MM.1S (cell line): ENCODE measurements at regions not wholly inside any gene's neighbourhood (a gene's known extent, or its start where the extent isn't known, plus 50 kb on each side); places are given as distances from the start of the nearest gene placed in this dataset.

Experiments used
- EZH2 ChIP-seq: fragments of 300-600 bp; sonication (generic); optimal IDR thresholded peaks from 2 replicates; pipeline ENCODE3; 2017; ENCODE audit warnings: low read depth, mild to moderate bottlenecking, antibody characterized with exemption, low read length, mixed read lengths
- EZH2phosphoT487 ChIP-seq: fragments of 300-600 bp; sonication (generic); IDR thresholded peaks from 2 replicates; pipeline ENCODE4 v1.6.1; 2018; ENCODE audit warnings: antibody characterized with exemption, low read length
- TF ChIP-seq, protein P1 (sequence below): fragments of 300-600 bp; sonication (generic); IDR thresholded peaks from 2 replicates; pipeline ENCODE4 v1.5.1; 2016; ENCODE audit warnings: antibody characterized with exemption, low read length, mixed read lengths

DNA sequence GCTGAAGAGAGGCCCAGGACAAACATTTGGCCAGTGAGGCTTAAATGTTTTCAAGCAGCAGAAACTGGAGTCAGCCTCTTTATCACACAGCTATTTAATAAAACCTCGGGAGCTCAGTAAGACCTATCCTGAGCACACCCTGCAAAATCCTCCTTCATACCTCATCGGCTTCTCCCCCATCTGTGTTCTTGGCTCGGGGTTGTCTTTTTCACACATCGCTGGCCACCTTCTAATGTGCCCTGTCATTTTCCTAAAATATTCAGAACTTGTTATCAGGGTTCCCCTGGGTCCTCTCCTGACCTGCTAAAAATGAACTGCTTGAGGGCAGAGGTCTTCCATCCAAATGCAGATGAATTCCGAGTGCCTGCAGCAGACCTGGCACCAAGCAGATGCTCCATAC, 310.3 kb upstream of the AKR1E2 start:
- TF ChIP-seq EZH2, result no peak
- TF ChIP-seq, protein P1, sequence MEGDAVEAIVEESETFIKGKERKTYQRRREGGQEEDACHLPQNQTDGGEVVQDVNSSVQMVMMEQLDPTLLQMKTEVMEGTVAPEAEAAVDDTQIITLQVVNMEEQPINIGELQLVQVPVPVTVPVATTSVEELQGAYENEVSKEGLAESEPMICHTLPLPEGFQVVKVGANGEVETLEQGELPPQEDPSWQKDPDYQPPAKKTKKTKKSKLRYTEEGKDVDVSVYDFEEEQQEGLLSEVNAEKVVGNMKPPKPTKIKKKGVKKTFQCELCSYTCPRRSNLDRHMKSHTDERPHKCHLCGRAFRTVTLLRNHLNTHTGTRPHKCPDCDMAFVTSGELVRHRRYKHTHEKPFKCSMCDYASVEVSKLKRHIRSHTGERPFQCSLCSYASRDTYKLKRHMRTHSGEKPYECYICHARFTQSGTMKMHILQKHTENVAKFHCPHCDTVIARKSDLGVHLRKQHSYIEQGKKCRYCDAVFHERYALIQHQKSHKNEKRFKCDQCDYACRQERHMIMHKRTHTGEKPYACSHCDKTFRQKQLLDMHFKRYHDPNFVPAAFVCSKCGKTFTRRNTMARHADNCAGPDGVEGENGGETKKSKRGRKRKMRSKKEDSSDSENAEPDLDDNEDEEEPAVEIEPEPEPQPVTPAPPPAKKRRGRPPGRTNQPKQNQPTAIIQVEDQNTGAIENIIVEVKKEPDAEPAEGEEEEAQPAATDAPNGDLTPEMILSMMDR, result no peak
- no peak for TF ChIP-seq EZH2phosphoT487
